CD4-positive, alpha-beta memory T cell (primary cell): ENCODE measurements at regions not wholly inside any gene's neighbourhood (a gene's known extent, or its start where the extent isn't known, plus 50 kb on each side); places are given as distances from the start of the nearest gene placed in this dataset.
"Not testable (repeated sequence)": the region's sequence is repeated elsewhere in the genome, so short reads cannot be mapped to it uniquely, and the experiment has no call there.

Source experiments
- CTCF ChIA-PET: fragments of 350-600 bp; sonication (Branson Sonifier 250); formaldehyde crosslinking; loops from one replicate; lab custom pipeline; 2021; ENCODE audit warnings: inconsistent platforms; ENCODE audit not compliant: partially characterized antibody; lab: Charles Lee
- POLR2A ChIA-PET: fragments of 350-600 bp; sonication (Branson Sonifier 250); formaldehyde crosslinking; loops from one replicate; lab custom pipeline; 2021; ENCODE audit not compliant: partially characterized antibody; lab: Charles Lee
- DNase-seq, 5 donors: peaks; one replicate each; pipeline versions ENCODE4 v3.0.0 to v3.0.0-alpha.2; 2020 to 2022; ENCODE audit warnings: mixed read lengths in 1 of 5
- H3K27ac ChIP-seq: one replicate; pipeline ENCODE4 v1.7.0; 2013; ENCODE audit warnings: low read depth, low read length
- H3K27me3 ChIP-seq: 2 replicates; pipeline ENCODE4 v1.7.0; 2013; ENCODE audit warnings: mild to moderate bottlenecking, low read length, moderate library complexity; ENCODE audit not compliant: insufficient read depth
- H3K36me3 ChIP-seq: 2 replicates; pipeline ENCODE4 v1.7.0; 2013; ENCODE audit warnings: mild to moderate bottlenecking, low read length, moderate library complexity; ENCODE audit not compliant: insufficient read depth
- H3K4me1 ChIP-seq: 2 replicates; pipeline ENCODE4 v1.7.0; 2013; ENCODE audit warnings: mild to moderate bottlenecking, low read length, moderate library complexity; ENCODE audit not compliant: insufficient read depth
- H3K4me3 ChIP-seq, 2 donors: one replicate each; pipeline ENCODE4 v1.7.0; 2013; ENCODE audit warnings: low read length in 2 of 2, mild to moderate bottlenecking in 1 of 2
- H3K9me3 ChIP-seq, 2 donors: one replicate each; pipeline ENCODE4 v1.7.0; 2013; ENCODE audit warnings: low read length in 2 of 2, control low read depth in 1 of 2; ENCODE audit not compliant: control insufficient read depth in 1 of 2
- H3K27ac Mint-ChIP-seq, 7 donors: one replicate each; pipeline ENCODE4 v1.8.0; 2020 to 2021; ENCODE audit warnings: mixed read lengths in 7 of 7, mild to moderate bottlenecking in 6 of 7, inconsistent platforms in 3 of 7, moderate library complexity in 3 of 7
- H3K27me3 Mint-ChIP-seq, 2 donors: one replicate each; pipeline ENCODE4 v1.8.0; 2020 to 2021; ENCODE audit warnings: mixed read lengths in 2 of 2
- H3K36me3 Mint-ChIP-seq, 2 donors: one replicate each; pipeline ENCODE4 v1.8.0; 2020 to 2021; ENCODE audit warnings: mixed read lengths in 2 of 2, inconsistent platforms in 1 of 2, mild to moderate bottlenecking in 1 of 2
- H3K4me1 Mint-ChIP-seq, 4 donors: one replicate each; pipeline ENCODE4 v1.8.0; 2020 to 2021; ENCODE audit warnings: mixed read lengths in 4 of 4, mild to moderate bottlenecking in 1 of 4
- H3K4me3 Mint-ChIP-seq, 8 donors: one replicate each; pipeline ENCODE4 v1.8.0; 2020 to 2021; ENCODE audit warnings: mixed read lengths in 8 of 8, mild to moderate bottlenecking in 7 of 8, moderate library complexity in 6 of 8, inconsistent platforms in 3 of 8
- H3K9me3 Mint-ChIP-seq, 8 donors: one replicate each; pipeline ENCODE4 v1.8.0; 2020 to 2021; ENCODE audit warnings: mixed read lengths in 8 of 8, mild to moderate bottlenecking in 5 of 8, inconsistent platforms in 3 of 8, moderate library complexity in 1 of 8
- intact Hi-C: fragments of 100-400 bp; cut with micrococcal nuclease; formaldehyde crosslinking; loops from one replicate; pipeline ENCODE4 v1.15.1; 2023

GRCh38 chrX:106291779-106292390 lies 123.8 kb downstream of the PWWP3B start:
- DNase-seq, H3K4me3 Mint-ChIP-seq, intact Hi-C loops: not testable (repeated sequence)

GRCh38 chrX:106300239-106300638 lies 132.1 kb downstream of the PWWP3B start:
- Mint-ChIP-seq H3K27ac (no peak overlapping the region), H3K36me3 (no peaks in the 10 kb centered on the region), H3K27me3 (peaks cover 0 to 2% of the 10 kb centered on the region in 2 donors), H3K4me1 (no peaks in the 10 kb centered on the region), H3K4me3 (no peak overlapping the region), H3K9me3 (no peaks in the 10 kb centered on the region)
- H3K27ac ChIP-seq, result no peak overlapping the region
- no peaks in the 10 kb centered on the region for H3K4me1 ChIP-seq
- POLR2A ChIA-PET, result no interaction called here
- H3K27me3 ChIP-seq, result no peaks in the 10 kb centered on the region
- no peaks in the 10 kb centered on the region for H3K9me3 ChIP-seq
- intact Hi-C loops, result no loop called here
- DNase-seq, result no peak
- CTCF ChIA-PET, result no interaction called here
- H3K36me3 ChIP-seq, result no peaks in the 10 kb centered on the region
- H3K4me3 ChIP-seq, result no peak overlapping the region

More at GRCh38 chrX:106291779-106292390, 123.8 kb downstream of the PWWP3B start:
- H3K36me3 Mint-ChIP-seq, CTCF ChIA-PET, POLR2A ChIA-PET, H3K27me3 Mint-ChIP-seq, H3K4me3 ChIP-seq, H3K27ac Mint-ChIP-seq, H3K27me3 ChIP-seq, H3K4me1 Mint-ChIP-seq, H3K36me3 ChIP-seq, H3K4me1 ChIP-seq, H3K9me3 ChIP-seq, H3K27ac ChIP-seq, H3K9me3 Mint-ChIP-seq: not testable (repeated sequence)

- no peak for DNase-seq
- Histone ChIP-seq H3K4me3 (no peak overlapping the region), H3K4me1 (no peaks in the 10 kb centered on the region), H3K36me3 (no peaks in the 10 kb centered on the region), H3K27me3 (no peaks in the 10 kb centered on the region), H3K27ac (no peak overlapping the region), H3K9me3 (no peaks in the 10 kb centered on the region)
- no peak overlapping the region for H3K4me3 Mint-ChIP-seq
- intact Hi-C loops, result no loop called here
- ChIA-PET POLR2A (no interaction called here), CTCF (no interaction called here)
- no peaks in the 10 kb centered on the region for H3K36me3 Mint-ChIP-seq
- peaks cover 0 to 2% of the 10 kb centered on the region in 2 donors for H3K27me3 Mint-ChIP-seq
- no peak overlapping the region for H3K27ac Mint-ChIP-seq
- no peaks in the 10 kb centered on the region for H3K4me1 Mint-ChIP-seq
- no peaks in the 10 kb centered on the region for H3K9me3 Mint-ChIP-seq
These were observed 132.6 kb downstream of the PWWP3B start for GRCh38 chrX:106300656-106301055.

GRCh38 chrX:106302304-106302703 lies 134.2 kb downstream of the PWWP3B start:
- ChIA-PET CTCF (no interaction called here), POLR2A (no interaction called here)
- Histone ChIP-seq H3K36me3 (no peaks in the 10 kb centered on the region), H3K9me3 (no peaks in the 10 kb centered on the region), H3K4me3 (no peak overlapping the region), H3K27ac (no peak overlapping the region), H3K27me3 (no peaks in the 10 kb centered on the region), H3K4me1 (no peaks in the 10 kb centered on the region)
- no peaks in the 10 kb centered on the region for H3K9me3 Mint-ChIP-seq
- no peaks in the 10 kb centered on the region for H3K4me1 Mint-ChIP-seq
- no peak overlapping the region for H3K4me3 Mint-ChIP-seq
- intact Hi-C loops, result no loop called here
- peaks cover 0 to 2% of the 10 kb centered on the region in 2 donors for H3K27me3 Mint-ChIP-seq
- no peaks in the 10 kb centered on the region for H3K36me3 Mint-ChIP-seq
- no peak overlapping the region for H3K27ac Mint-ChIP-seq
- no peak for DNase-seq

GRCh38 chrX:106306391-106306947 lies 138.4 kb downstream of the PWWP3B start:
- ChIA-PET POLR2A (no interaction called here), CTCF (no interaction called here)
- no peaks in the 10 kb centered on the region for H3K4me1 Mint-ChIP-seq
- intact Hi-C loops, result no loop called here
- H3K9me3 Mint-ChIP-seq, result no peaks in the 10 kb centered on the region
- no peaks in the 10 kb centered on the region for H3K4me1 ChIP-seq
- peaks cover 0 to 2% of the 10 kb centered on the region in 2 donors for H3K27me3 Mint-ChIP-seq
- no peak overlapping the region for H3K27ac Mint-ChIP-seq
- no peak overlapping the region for H3K4me3 Mint-ChIP-seq
- no peak overlapping the region for H3K4me3 ChIP-seq
- H3K9me3 ChIP-seq, result no peaks in the 10 kb centered on the region
- H3K27me3 ChIP-seq, result no peaks in the 10 kb centered on the region
- DNase-seq, result no peak
- H3K36me3 ChIP-seq, result no peaks in the 10 kb centered on the region
- H3K27ac ChIP-seq, result no peak overlapping the region
- no peaks in the 10 kb centered on the region for H3K36me3 Mint-ChIP-seq

GRCh38 chrX:106323357-106323756 lies 155.3 kb downstream of the PWWP3B start:
- intact Hi-C loops, result no loop called here
- H3K27ac ChIP-seq, result no peak overlapping the region
- no peaks in the 10 kb centered on the region for H3K4me1 ChIP-seq
- H3K36me3 ChIP-seq, result no peaks in the 10 kb centered on the region
- H3K36me3 Mint-ChIP-seq, result no peaks in the 10 kb centered on the region
- no peaks in the 10 kb centered on the region for H3K27me3 Mint-ChIP-seq
- POLR2A ChIA-PET, result no interaction called here
- H3K27ac Mint-ChIP-seq, result no peak overlapping the region
- H3K9me3 ChIP-seq, result no peaks in the 10 kb centered on the region
- H3K27me3 ChIP-seq, result no peaks in the 10 kb centered on the region
- DNase-seq, result no peak
- CTCF ChIA-PET, result no interaction called here
- no peak overlapping the region for H3K4me3 ChIP-seq
- no peaks in the 10 kb centered on the region for H3K9me3 Mint-ChIP-seq
- H3K4me3 Mint-ChIP-seq, result no peak overlapping the region
- no peaks in the 10 kb centered on the region for H3K4me1 Mint-ChIP-seq

- ChIA-PET CTCF (no interaction called here), POLR2A (no interaction called here)
- Mint-ChIP-seq H3K4me1 (no peaks in the 10 kb centered on the region), H3K4me3 (no peak overlapping the region), H3K27me3 (no peaks in the 10 kb centered on the region), H3K27ac (no peak overlapping the region), H3K36me3 (no peaks in the 10 kb centered on the region), H3K9me3 (no peaks in the 10 kb centered on the region)
- no peak overlapping the region for H3K27ac ChIP-seq
- H3K4me1 ChIP-seq, result no peaks in the 10 kb centered on the region
- DNase-seq, result no peak
- H3K36me3 ChIP-seq, result no peaks in the 10 kb centered on the region
- H3K9me3 ChIP-seq, result no peaks in the 10 kb centered on the region
- no peak overlapping the region for H3K4me3 ChIP-seq
- H3K27me3 ChIP-seq, result no peaks in the 10 kb centered on the region
- intact Hi-C loops, result no loop called here
These were observed 163.5 kb downstream of the PWWP3B start for GRCh38 chrX:106331606-106332005.
